CD14-positive monocyte (primary cell): ENCODE measurements at regions not wholly inside any gene's neighbourhood (a gene's known extent, or its start where the extent isn't known, plus 50 kb on each side); places are given as distances from the start of the nearest gene placed in this dataset.

ENCODE experiments used
- DNase-seq, 3 donors: peaks; one replicate each; pipeline ENCODE4 v3.0.0-alpha.2; 2011 to 2022
- H2AFZ ChIP-seq: 2 replicates; pipeline ENCODE4 v1.6.0; 2012; ENCODE audit warnings: mild to moderate bottlenecking, low read depth, low read length, inconsistent platforms; ENCODE audit not compliant: insufficient read depth, poor library complexity, severe bottlenecking
- H3K27ac ChIP-seq, 2 donors: 1 replicate in 1 of 2; 2 replicates in 1 of 2; pipeline ENCODE4 v1.5.1; 2012 to 2013; ENCODE audit warnings: low read length in 2 of 2, control low read depth in 1 of 2, inconsistent platforms in 1 of 2, low read depth in 1 of 2, mild to moderate bottlenecking in 1 of 2
- H3K27me3 ChIP-seq, 2 donors: one replicate each; pipeline versions ENCODE4 v1.6.0 to v1.6.1; 2011 to 2013; ENCODE audit warnings: low read length in 2 of 2; ENCODE audit not compliant: control insufficient read depth in 2 of 2, insufficient read depth in 2 of 2
- H3K36me3 ChIP-seq, 2 donors: replicated peaks in 1 of 2; 1 replicate in 1 of 2; 2 replicates in 1 of 2; pipeline versions ENCODE4 v1.5.1 to v1.6.1; 2012 to 2013; ENCODE audit warnings: low read length in 2 of 2, control low read depth in 1 of 2, inconsistent platforms in 1 of 2, mild to moderate bottlenecking in 1 of 2; ENCODE audit not compliant: insufficient read depth in 2 of 2, control insufficient read depth in 1 of 2
- H3K4me1 ChIP-seq, 2 donors: 1 replicate in 1 of 2; 2 replicates in 1 of 2; pipeline versions ENCODE4 v1.5.1 to v1.6.1; 2012 to 2013; ENCODE audit warnings: low read length in 2 of 2, control low read depth in 1 of 2, inconsistent platforms in 1 of 2, mild to moderate bottlenecking in 1 of 2, moderate library complexity in 1 of 2; ENCODE audit not compliant: insufficient read depth in 2 of 2, control insufficient read depth in 1 of 2
- H3K4me2 ChIP-seq: replicated peaks from 2 replicates; pipeline ENCODE3; 2012; ENCODE audit warnings: low read length, moderate library complexity, mild to moderate bottlenecking; ENCODE audit not compliant: poor library complexity, severe bottlenecking; ENCODE audit errors: extremely low read depth
- H3K4me3 ChIP-seq, 3 experiments: fragments of 200-600 bp in 1 of 3; sonication (generic) in 1 of 3; replicated peaks in 1 of 3; 1 replicate in 2 of 3; 2 replicates in 1 of 3; pipeline ENCODE4 v1.5.1; 2011 to 2013; ENCODE audit warnings: low read length in 3 of 3, mild to moderate bottlenecking in 3 of 3, control low read depth in 2 of 3, low read depth in 2 of 3, inconsistent platforms in 1 of 3, moderate library complexity in 1 of 3
- H3K79me2 ChIP-seq: 2 replicates; pipeline ENCODE4 v1.6.0; 2012; ENCODE audit warnings: mild to moderate bottlenecking, control low read depth, inconsistent platforms, low read length, moderate library complexity; ENCODE audit not compliant: insufficient read depth
- H3K9ac ChIP-seq: 2 replicates; pipeline ENCODE4 v1.6.0; 2017; ENCODE audit warnings: low read length, mild to moderate bottlenecking; ENCODE audit not compliant: insufficient read depth, poor library complexity, severe bottlenecking
- H3K9me3 ChIP-seq, 2 donors: replicated peaks in 1 of 2; 1 replicate in 1 of 2; 2 replicates in 1 of 2; pipeline versions ENCODE4 v1.5.1 to v1.6.1; 2012 to 2013; ENCODE audit warnings: low read length in 2 of 2, control low read depth in 1 of 2; ENCODE audit not compliant: control insufficient read depth in 1 of 2, insufficient read depth in 1 of 2
- H4K20me1 ChIP-seq: 2 replicates; pipeline ENCODE4 v1.6.0; 2012; ENCODE audit warnings: mild to moderate bottlenecking, low read length, control low read depth, moderate library complexity; ENCODE audit not compliant: insufficient read depth
- H3K27ac Mint-ChIP-seq, 7 donors: one replicate each; pipeline ENCODE4 v1.8.0; 2020; ENCODE audit warnings: mild to moderate bottlenecking in 7 of 7, mixed read lengths in 7 of 7, moderate library complexity in 6 of 7, inconsistent platforms in 2 of 7
- H3K27me3 Mint-ChIP-seq, 3 donors: one replicate each; pipeline ENCODE4 v1.8.0; 2021 to 2022; ENCODE audit warnings: low read depth in 3 of 3, mild to moderate bottlenecking in 3 of 3, mixed read lengths in 3 of 3, moderate library complexity in 3 of 3, inconsistent platforms in 1 of 3
- H3K36me3 Mint-ChIP-seq, 2 donors: one replicate each; pipeline ENCODE4 v1.8.0; 2020; ENCODE audit warnings: mixed read lengths in 2 of 2, inconsistent platforms in 1 of 2, mild to moderate bottlenecking in 1 of 2
- H3K4me1 Mint-ChIP-seq: one replicate; pipeline ENCODE4 v1.8.0; 2020; ENCODE audit warnings: mild to moderate bottlenecking, mixed read lengths
- H3K4me3 Mint-ChIP-seq, 2 donors: one replicate each; pipeline ENCODE4 v1.8.0; 2020; ENCODE audit warnings: mild to moderate bottlenecking in 2 of 2, mixed read lengths in 2 of 2, moderate library complexity in 1 of 2
- H3K9me3 Mint-ChIP-seq, 7 donors: one replicate each; pipeline ENCODE4 v1.8.0; 2020 to 2022; ENCODE audit warnings: mixed read lengths in 7 of 7, mild to moderate bottlenecking in 6 of 7, moderate library complexity in 6 of 7, inconsistent platforms in 2 of 7
- CTCF ChIP-seq: fragments of 200-600 bp; IDR thresholded peaks from one replicate; pipeline ENCODE4 v1.8.0; 2022; ENCODE audit warnings: antibody characterized with exemption, mild to moderate bottlenecking
- WGBS: methylation state at CpG from one replicate; pipeline ENCODE4 v1.1.5; 2013; ENCODE audit warnings: missing lambda C conversion rate; ENCODE audit not compliant: insufficient coverage; 5-methylcytosine and 5-hydroxymethylcytosine counted together
- intact Hi-C, 2 donors: fragments of 100-400 bp; cut with micrococcal nuclease; formaldehyde crosslinking; loops; one replicate each; pipeline versions ENCODE4 v1.15.0 to v1.15.1; 2023

DNA sequence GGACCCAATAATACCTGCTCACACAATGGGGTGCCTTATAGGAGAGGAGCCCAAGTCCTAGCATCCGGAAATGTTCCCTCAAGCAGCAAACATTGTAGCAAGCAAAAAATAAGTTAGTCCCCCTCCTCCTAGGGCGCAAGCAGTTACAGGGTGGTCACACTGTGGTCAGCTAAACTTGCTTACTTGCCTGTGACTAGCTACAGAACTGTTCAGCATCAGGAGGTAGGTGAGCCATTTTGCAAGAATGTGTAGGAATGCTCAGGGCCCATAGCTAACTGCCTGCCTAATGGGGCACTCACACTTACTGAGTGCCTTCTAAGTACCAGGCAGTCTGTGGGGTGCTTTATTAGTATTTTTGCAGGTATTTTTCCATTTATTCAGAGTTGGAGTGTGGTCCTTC, 154.6 kb upstream of the GRIN2B start:
- H4K20me1 ChIP-seq, result no peaks in the 10 kb centered on the region
- no peaks in the 10 kb centered on the region for H3K27me3 ChIP-seq
- H3K27me3 Mint-ChIP-seq, result peaks cover 4 to 13% (median 6%) of the 10 kb centered on the region in 3 donors
- H3K9ac ChIP-seq, result no peak overlapping the region
- H3K36me3 ChIP-seq, result no peaks in the 10 kb centered on the region
- no peaks in the 10 kb centered on the region for H3K79me2 ChIP-seq
- no peak overlapping the region for H2AFZ ChIP-seq
- TF ChIP-seq CTCF, result no peak
- DNase-seq, result no peak
- no peak overlapping the region for H3K4me3 ChIP-seq
- no peak overlapping the region for H3K27ac Mint-ChIP-seq
- H3K9me3 ChIP-seq, result no peaks in the 10 kb centered on the region
- no peak overlapping the region for H3K4me3 Mint-ChIP-seq
- no peak overlapping the region for H3K4me2 ChIP-seq
- H3K27ac ChIP-seq, result no peak overlapping the region
- H3K4me1 Mint-ChIP-seq, result no peaks in the 10 kb centered on the region
- WGBS, result no CpG with 5 or more reads among the region's 2 CpGs
- H3K4me1 ChIP-seq, result no peaks in the 10 kb centered on the region
- intact Hi-C loops, result no loop called here
- no peaks in the 10 kb centered on the region for H3K36me3 Mint-ChIP-seq
- H3K9me3 Mint-ChIP-seq, result peaks cover 0 to 4% (median 0%) of the 10 kb centered on the region in 7 donors

- peaks cover 0 to 3% (median 0%) of the 10 kb centered on the region in 7 donors for H3K9me3 Mint-ChIP-seq
- no peaks in the 10 kb centered on the region for H3K36me3 Mint-ChIP-seq
- H3K27me3 ChIP-seq, result no peaks in the 10 kb centered on the region
- no peak for TF ChIP-seq CTCF
- no peak overlapping the region for H3K27ac ChIP-seq
- H3K4me1 Mint-ChIP-seq, result no peaks in the 10 kb centered on the region
- no peaks in the 10 kb centered on the region for H3K36me3 ChIP-seq
- H3K4me2 ChIP-seq, result no peak overlapping the region
- H3K79me2 ChIP-seq, result no peaks in the 10 kb centered on the region
- H2AFZ ChIP-seq, result no peak overlapping the region
- peaks cover 1 to 13% (median 1%) of the 10 kb centered on the region in 3 donors for H3K27me3 Mint-ChIP-seq
- intact Hi-C loops, result no loop called here
- H3K4me3 Mint-ChIP-seq, result no peak overlapping the region
- no peak overlapping the region for H3K27ac Mint-ChIP-seq
- H3K4me3 ChIP-seq, result no peak overlapping the region
- no peaks in the 10 kb centered on the region for H3K9me3 ChIP-seq
- no peak overlapping the region for H3K9ac ChIP-seq
- WGBS, result 77% methylated on average over 6 of the region's 6 CpGs
- no peaks in the 10 kb centered on the region for H3K4me1 ChIP-seq
- no peak for DNase-seq
- no peaks in the 10 kb centered on the region for H4K20me1 ChIP-seq
Measured at GRCh38 chr12:14138495-14138894, 157.1 kb upstream of the GRIN2B start.
